ENCODE measurements at regions not wholly inside any gene's neighbourhood (a gene's known extent, or its start where the extent isn't known, plus 50 kb on each side); places are given as distances from the start of the nearest gene placed in this dataset.
"Not testable (repeated sequence)": the region's sequence is repeated elsewhere in the genome, so short reads cannot be mapped to it uniquely, and the experiment has no call there.

DNA sequence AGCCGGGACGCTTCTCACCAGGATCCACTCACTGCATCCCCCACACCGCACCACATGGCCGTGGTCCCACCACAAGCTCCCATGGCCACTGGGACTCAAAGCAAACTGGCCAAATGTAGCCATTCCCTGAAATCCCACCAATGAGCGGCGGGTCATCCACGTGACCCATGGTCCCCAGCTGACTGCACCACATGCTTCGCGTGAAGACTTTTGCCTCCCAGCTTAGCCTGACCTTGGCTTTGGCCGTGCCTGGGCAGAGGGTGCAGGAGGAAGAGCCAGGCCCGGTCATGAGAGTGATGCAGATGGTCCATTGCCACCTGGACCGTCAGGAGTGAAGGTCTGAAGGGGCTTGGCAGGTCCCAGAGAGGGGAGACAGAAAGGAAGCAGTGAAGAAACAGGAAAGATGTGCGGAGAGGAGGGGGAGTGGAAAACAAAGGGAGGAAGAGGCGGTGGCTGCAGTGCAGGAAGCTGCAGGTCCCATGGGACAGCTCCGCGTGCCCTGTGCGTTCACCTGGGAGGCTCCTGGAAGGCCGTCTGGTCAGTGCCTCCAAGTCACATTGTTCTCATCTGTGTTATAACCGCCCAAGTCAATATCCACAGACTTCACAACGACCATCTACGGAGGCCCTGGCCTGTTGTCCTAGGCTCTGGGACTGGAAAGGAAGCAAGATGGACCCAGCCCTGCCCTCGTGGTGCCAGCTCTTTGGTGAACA, 167.8 kb upstream of the AJAP1 start:
- intact Hi-C loops (cut with DNase I) = no loop called here
- ATAC-seq (ENCODE audit: poor library complexity) (no peak), DNase-seq (no peak)

DNA sequence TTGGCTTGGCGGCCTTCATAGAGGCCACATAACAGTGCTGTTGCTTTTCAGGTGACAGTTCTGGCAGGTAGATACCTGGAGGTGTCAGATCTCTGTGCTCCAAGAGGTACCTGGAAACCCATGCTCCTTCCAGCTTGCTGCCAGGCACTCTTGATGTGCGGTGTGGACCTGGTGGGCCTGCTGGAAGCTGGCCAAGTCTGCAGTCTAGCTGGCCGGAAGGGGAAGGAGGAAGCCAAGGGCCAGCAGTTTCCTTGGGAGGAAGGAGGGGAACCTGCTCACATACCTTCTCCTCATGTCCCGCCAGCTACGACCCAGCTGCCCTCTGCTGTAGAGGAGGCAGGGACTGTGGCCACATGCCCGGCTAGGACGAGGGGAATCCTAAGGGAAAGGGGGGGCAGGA, 166.4 kb upstream of the AJAP1 start:
- DNase-seq (no peak), ATAC-seq (ENCODE audit: poor library complexity) (no peak)
- intact Hi-C loops (cut with DNase I) = no loop called here

DNA sequence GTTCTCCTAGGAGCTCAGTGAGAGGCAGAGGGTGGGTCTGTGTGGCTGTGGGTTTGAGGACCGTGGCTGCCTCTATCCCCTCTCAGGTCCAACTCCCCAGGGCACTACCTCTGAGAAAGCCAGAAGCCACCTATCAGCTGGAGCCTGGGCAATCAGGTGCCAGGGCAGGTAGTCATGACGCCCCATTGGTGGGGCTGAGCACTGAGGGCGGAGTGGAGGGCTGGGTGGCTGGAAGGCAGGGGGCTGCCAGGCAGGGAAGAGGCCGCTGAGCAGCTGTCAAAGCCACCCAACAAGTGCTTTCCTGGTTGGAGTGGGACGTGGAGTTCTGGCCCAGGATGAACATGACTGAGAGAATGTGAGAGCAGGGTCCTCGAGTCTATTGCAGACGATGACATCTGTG, 164.9 kb upstream of the AJAP1 start:
- intact Hi-C loops (cut with DNase I) = no loop called here
- DNase-seq (no peak), ATAC-seq (ENCODE audit: poor library complexity) (no peak)

DNA sequence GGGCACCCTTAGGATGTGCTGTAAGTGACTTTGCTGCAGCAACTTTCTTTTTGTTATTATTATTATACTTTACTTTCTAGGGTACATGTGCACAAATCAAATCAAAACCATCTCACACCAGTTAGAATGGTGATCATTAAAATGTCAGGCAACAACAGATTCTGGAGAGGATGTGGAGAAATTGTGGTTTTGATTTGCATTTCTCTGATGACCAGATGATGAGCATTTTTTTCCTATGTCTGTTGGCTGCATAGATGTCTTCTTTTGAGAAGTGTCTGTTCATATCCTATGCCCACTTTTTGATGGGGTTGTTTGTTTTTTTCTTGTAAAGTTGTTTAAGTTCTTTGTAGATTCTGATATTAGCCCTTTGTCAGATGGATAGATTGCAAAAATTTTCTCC, 164.4 kb upstream of the AJAP1 start:
- ATAC-seq (ENCODE audit: poor library complexity); DNase-seq; intact Hi-C loops (cut with DNase I): not testable (repeated sequence)

DNA sequence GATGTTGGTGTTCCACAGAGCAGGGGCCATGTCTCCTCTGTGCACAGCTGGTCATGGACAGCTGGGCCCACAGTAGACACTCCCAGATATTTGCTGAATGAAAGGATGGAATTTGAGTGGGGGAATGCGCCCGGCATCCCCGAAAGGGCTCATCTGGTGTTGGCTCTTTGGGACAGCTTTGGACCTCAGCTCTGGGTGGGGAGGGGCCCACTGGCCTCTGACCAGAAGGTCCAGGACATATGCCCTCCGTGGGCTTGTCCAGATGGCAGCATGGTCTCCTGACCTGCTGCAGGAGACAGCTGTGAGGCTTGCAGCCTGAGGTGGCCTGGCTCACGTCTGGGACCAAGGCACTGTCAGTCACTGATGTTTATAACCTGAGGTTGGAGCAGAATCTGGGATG, 160.4 kb upstream of the AJAP1 start:
- intact Hi-C loops (cut with DNase I) = no loop called here
- DNase-seq (no peak), ATAC-seq (ENCODE audit: poor library complexity) (no peak)

DNA sequence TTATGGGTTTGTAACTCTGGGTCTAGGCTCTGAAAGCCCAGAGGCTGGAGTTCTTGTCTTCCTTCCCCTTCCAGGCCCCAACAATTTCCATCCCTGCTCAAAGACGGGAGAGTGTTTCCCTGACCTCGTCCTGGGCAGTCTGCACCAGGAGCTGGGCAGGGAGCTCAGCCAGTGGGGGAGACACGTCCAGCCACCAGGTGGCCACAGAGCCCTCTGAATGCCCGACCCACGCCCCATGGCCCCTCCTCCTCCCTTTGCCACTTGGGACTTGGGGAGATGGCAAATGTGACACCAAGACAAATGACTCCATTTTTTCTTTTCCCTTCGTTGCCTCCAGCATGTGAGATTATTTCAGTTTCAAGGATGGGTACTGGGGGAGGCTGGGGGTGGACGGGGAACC, 159.9 kb upstream of the AJAP1 start:
- intact Hi-C loops (cut with DNase I) = no loop called here
- ATAC-seq (ENCODE audit: poor library complexity) (peak; percentile 79), DNase-seq (no peak)

DNA sequence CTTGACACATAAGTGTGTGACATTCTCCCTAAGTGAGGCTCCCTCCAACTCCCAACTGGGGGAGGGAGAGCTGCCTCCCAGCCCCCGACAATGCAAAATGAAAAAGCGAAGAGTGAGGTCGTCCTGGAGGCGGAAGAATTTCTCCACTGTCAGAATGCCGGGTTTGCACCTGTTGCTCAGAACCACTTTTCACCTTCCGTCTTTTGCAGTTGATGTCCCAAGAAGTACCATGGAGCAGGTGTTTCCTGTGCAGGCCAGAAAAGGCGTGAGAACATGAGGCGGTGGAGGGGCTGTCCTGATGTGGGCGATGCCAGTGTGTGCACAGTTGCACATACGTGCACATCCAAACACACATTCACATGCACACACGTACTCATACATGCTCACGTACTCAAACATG, 158.6 kb upstream of the AJAP1 start:
- intact Hi-C loops (cut with DNase I) = no loop called here
- no peak for ATAC-seq (ENCODE audit: poor library complexity)
- no peak for DNase-seq

DNA sequence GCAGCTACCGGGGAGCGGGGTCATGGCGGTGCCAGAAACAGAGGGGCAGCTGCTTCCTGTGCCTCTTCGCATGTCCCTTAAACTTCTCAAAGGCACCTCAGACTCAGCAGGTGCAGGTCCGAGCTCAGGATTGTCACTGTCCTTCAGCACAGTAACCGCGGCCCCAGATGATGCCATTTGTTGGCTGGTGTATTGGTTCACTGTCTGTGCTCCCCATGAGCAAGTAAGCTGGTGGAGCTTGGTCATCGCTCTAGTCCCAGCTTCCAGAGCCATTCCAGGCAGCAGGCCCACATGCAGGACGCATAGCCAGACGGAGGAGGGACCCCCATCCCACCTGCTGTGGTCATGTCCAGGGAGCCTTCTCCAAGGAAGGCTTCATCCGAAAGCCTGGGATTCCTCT, 154.0 kb upstream of the AJAP1 start:
- ATAC-seq (ENCODE audit: poor library complexity) = no peak
- DNase-seq = no peak
- intact Hi-C loops (cut with DNase I) = no loop called here

DNA sequence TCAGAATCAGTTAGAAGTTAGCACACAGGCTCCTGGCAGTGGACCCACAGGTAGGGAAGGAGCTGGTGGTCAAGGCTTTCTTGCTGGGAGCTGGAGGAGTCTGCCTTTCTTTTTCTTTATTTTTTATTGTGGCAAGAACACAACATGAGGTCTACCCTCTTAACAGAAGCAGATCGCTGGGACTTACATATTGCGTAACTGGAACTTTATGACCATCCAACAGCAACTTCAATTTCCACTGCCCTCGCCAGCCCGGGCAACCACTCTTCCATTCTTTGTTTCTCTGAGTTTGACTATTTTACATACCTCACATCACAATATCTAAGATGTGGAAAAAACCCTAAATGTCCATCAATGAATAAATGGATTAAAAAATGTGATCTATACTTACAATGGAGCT, 147.8 kb upstream of the AJAP1 start:
- intact Hi-C loops (cut with DNase I) = no loop called here
- DNase-seq (no peak), ATAC-seq (ENCODE audit: poor library complexity) (no peak)

DNA sequence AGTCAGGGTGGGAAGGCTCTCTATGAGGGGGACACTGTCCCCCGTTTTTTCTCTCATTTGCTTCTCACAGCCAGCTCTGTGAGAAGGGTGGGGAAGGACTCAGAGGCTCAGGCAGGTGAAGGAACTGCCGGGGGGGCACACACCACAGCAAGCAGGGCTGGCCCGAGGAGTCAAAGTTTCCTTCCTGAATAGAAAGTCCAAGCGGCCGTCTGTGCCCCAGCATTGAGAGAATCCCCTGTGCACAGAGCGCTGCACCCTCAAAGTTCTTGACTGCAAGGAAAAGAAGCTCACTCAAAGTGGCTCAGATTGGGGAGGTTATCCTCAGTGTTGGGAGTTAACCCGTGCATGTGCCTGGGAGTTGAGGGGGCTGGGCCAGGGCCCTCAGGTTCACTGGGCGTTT, 145.2 kb upstream of the AJAP1 start:
- DNase-seq (no peak), ATAC-seq (ENCODE audit: poor library complexity) (no peak)
- intact Hi-C loops (cut with DNase I) = no loop called here

DNA sequence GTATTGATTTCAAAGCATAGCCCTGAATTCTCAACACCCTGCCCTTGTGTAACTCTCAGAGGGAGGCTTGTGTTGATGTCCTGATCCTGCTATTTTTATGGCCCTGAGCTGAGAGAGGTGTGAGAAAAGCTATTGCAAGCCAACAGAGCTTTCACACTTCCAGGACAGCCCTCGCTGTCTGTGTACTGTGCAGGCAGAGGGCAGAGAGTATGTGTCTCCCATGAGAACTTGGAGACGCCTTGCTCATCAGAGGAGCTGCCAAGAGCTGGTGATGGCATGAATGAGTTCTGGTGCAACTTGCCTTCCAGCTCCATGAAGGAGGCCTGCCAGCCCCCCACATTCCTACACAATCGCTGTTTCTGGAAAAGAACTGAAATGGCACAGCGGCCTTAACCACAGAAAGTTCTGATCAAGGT, 144.1 kb upstream of the AJAP1 start:
- intact Hi-C loops (cut with DNase I) = no loop called here
- no peak for DNase-seq
- ATAC-seq (ENCODE audit: poor library complexity) = peak; percentile 77

DNA sequence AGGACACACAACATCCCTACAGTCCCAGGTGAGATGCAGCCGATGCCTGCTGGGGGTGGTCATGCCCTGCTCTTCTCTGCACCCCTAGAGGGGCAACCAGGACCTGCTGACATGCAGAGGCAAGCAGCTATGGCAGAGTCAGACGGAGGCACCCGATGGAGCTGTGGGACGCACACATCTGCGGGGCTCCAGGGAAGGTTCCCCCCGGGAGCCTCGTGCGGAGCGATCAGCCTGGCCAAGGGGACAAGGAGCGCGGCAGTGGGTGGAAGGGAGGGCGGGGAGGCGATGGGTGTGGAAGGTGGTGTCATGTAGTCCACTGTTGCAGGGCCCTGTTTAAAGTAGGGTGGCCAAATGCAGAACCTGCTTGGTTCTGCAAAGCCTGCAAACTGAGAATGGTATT, 143.0 kb upstream of the AJAP1 start:
- ATAC-seq (ENCODE audit: poor library complexity) (no peak), DNase-seq (no peak)
- intact Hi-C loops (cut with DNase I) = no loop called here

DNA sequence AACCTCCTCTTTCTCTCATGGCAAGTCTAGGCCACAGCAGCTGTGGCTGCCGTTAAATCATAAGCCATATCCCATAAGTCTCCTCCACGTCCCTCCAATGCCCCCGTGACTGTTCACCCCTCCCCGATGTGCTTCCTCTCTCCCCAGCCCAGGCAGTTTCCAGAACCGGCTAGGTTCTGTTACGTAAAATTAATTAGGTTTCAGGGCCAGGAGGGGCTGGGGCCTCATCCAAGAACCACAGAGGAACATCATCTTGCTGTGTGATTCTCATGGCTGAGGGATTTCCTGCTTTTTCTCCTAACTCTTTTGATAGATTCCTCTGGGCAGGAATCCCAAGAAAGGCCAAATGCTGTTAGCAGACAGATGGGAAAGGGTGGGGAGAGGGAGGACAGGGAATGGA, 141.8 kb upstream of the AJAP1 start:
- peak; percentile 54 for ATAC-seq (ENCODE audit: poor library complexity)

DNA sequence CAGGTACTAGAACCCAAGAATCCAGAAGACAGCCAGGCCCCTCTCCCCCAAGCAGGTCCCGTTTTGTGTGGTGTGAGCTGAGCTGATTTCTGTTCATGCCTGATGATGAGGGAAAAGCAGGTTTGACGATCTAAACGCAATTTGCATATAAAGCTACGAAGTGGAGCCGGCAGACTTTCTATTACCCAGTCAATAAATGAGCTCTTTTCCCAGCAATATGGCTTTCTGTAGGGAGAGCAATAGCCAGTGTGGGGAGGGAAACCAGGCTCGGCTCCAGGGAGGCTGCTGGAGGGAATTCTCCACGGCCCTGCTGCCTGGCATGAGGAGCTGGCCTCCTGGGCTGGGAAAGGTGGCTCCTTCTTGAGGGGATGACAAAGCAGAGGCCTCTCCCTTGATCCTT, 140.7 kb upstream of the AJAP1 start:
- intact Hi-C loops (cut with DNase I) = no loop called here
- DNase-seq (no peak), ATAC-seq (ENCODE audit: poor library complexity) (no peak)

More for the DNA sequence above, 141.8 kb upstream of the AJAP1 start:
- DNase-seq = peak; percentile 53
- intact Hi-C loops (cut with DNase I) = no loop called here

DNA sequence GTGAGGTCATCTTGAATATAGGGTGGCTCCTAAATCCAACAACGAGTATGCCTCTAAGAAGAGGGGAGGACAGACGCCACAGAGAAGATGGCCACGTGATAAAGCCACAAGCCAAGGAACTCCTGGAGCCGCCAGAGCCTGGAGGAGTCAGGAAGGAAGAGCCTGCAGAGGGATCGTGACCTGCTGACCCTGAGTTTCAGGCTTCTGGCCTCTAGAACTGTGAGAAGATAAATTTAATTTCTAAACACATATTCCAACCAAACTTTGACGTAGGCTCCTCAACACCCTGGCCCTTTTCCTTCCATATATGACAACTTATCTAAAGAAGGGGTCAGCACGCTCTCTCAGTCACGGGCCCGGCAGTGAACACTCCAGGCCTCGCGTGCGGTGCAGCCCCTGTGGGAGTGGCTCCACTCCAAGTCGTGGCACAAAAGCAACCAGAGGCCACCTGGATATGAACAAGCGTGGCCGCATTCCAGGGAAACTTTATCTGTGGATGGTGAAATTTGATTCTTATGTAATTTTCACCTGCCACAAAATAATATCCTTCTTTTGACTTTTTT, 138.6 kb upstream of the AJAP1 start:
- no peak for DNase-seq
- peak; percentile 23 for ATAC-seq (ENCODE audit: poor library complexity)

DNA sequence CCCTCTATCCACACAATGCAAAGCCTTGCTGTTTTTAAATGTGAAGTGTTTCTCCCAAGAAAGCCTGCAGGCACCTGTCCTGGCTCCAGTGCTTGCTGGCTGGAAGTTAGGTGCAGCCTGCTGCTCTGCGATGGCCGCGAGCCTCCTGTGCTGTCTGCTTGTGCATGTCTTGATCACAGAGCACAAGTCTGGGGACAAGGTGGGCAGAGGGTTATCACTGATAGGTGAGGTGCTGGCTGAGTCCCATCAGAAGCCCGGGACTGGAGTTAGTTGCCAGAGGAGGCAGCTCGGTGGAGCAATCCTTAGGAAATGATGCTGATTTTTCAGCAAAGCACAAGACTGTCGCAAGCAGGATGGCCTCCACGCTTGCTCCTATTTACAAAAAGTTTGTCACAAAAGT, 137.8 kb upstream of the AJAP1 start:
- ATAC-seq (ENCODE audit: poor library complexity) (no peak), DNase-seq (no peak)
- intact Hi-C loops (cut with DNase I) = no loop called here

More for the DNA sequence above, 138.6 kb upstream of the AJAP1 start:
- intact Hi-C loops (cut with DNase I) = no loop called here

DNA sequence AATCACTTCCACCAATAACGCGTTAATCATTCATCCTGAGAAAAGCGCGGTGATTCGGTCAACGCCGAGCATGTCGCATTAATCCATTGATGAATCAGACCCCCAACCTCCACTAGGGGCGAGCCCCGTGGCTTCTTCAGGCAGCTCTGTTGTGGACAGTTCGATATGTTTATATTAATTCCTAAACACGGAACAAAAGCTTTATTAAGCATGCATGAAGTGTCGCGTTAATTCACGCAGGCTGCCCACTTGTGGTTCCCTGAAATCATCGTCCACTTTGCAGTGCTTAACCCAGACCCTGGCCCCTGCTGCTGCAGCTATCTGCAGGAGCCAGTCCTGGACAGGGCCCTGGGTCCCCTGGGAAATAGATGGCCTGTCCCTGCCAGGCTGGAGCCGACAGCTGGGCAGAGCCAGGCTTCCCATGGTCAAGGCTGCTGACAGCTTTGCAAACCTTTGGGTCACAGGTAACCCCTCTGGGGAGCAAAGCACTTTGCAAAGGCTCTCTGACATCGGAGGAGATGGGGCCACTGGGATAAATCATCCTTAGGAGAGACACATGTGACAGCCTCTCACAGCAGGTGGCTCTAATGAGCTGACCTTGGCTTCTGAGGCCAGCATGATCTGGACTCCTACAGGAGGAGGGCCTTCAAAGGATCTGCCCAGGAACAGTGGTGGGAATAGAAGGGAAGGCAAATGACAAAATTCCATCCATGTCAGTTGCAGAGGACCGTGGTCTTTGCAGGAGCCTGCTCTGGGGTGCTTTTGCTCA, 137.0 kb upstream of the AJAP1 start:
- no peak for DNase-seq
- intact Hi-C loops (cut with DNase I) = no loop called here
- no peak for ATAC-seq (ENCODE audit: poor library complexity)

DNA sequence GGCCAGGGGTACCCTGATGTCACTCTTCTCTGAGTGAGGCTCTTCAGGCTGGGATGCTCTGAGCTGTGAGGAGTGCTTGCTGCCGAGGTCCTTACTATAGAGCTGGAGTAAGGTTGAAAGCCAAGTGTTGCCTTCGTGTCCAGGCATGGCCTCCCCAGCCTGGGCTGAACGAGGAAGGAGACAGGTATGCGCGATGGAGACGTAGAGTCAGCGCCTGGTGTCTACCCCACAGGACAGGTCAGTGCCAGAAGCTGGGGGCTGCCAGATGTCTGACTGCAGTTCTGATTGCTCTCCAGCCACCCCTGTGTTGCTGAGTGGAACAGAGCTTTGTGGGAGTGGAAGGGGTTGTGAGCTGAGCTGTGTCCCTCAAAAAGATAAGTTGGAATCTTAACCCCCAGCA, 135.8 kb upstream of the AJAP1 start:
- intact Hi-C loops (cut with DNase I) = no loop called here
- DNase-seq = no peak
- ATAC-seq (ENCODE audit: poor library complexity) = no peak

DNA sequence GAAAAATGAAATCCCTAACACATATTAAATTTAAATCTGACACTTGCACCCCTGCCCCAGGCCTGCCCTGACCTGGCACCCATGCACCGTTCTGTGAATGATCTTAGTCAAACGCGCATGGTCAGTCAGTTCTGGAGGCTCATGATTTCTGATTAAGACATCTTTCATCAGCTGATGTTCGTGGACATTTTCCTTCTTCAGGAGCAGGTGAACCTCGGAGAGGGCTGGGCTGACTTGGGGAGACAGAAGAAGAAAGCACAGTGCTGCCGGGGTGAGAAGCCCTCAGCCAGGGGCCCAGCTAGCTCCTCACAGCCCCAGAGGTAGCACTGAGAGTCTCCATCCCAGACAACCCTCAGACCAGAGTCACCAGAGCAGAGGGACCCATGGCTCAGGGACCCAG, 134.5 kb upstream of the AJAP1 start:
- intact Hi-C loops (cut with DNase I) = no loop called here
- no peak for ATAC-seq (ENCODE audit: poor library complexity)
- no peak for DNase-seq

DNA sequence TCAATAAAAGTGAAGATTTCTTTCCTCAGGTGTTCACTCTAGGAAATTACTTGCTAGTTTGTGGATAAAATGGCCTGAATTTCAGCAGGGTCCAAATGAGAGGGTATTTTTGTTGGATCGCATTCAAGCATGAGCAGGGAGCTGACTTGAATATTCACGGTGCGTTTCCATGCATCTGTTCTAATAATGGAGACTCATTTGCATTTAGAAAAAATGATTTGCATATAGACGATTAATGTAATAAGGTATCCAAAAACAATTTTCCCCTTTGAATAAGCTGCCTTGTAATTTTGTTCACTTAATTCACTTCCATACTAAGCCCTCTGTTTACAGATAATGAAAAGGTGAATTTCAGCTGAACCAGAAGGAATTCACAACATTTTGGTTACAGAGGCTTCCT, 130.9 kb upstream of the AJAP1 start:
- intact Hi-C loops (cut with DNase I) = no loop called here
- DNase-seq = no peak

More for the DNA sequence above, 130.9 kb upstream of the AJAP1 start:
- ATAC-seq (ENCODE audit: poor library complexity) = no peak
